GM06990 (cell line): ENCODE measurements at regions not wholly inside any gene's neighbourhood (a gene's known extent, or its start where the extent isn't known, plus 50 kb on each side); places are given as distances from the start of the nearest gene placed in this dataset.

ENCODE experiments used
- DNase-seq: peaks from one replicate; pipeline ENCODE4 v3.0.0-alpha.2; 2011; ENCODE audit not compliant: insufficient read length; ENCODE audit errors: extremely low read depth
- H3K27me3 ChIP-seq: replicated peaks from 2 replicates; pipeline ENCODE4 v1.6.0; 2011; ENCODE audit warnings: low read length; ENCODE audit not compliant: control insufficient read depth, insufficient read depth
- H3K36me3 ChIP-seq: 2 replicates; pipeline ENCODE4 v1.5.1; 2011; ENCODE audit warnings: low read length; ENCODE audit not compliant: control insufficient read depth, insufficient read depth
- H3K4me3 ChIP-seq: replicated peaks from 2 replicates; pipeline ENCODE4 v1.5.1; 2011; ENCODE audit warnings: low read depth, mild to moderate bottlenecking, control low read depth, low read length
- CTCF ChIP-seq: IDR thresholded peaks from 2 replicates; pipeline ENCODE4 v1.5.1; 2011; ENCODE audit warnings: low read length, control low read depth, mild to moderate bottlenecking, inconsistent platforms; ENCODE audit not compliant: insufficient read depth, poor library complexity, severe bottlenecking

- TF ChIP-seq CTCF: no peak
- Histone ChIP-seq H3K4me3 (no peak overlapping the region), H3K27me3 (no peaks in the 10 kb centered on the region), H3K36me3 (no peaks in the 10 kb centered on the region)
- DNase-seq: no peak
Measured at GRCh38 chr5:110257971-110258370, 468.5 kb downstream of the TMEM232 start.

- TF ChIP-seq CTCF: no peak
- Histone ChIP-seq H3K4me3 (no peak overlapping the region), H3K36me3 (no peaks in the 10 kb centered on the region), H3K27me3 (no peaks in the 10 kb centered on the region)
- DNase-seq: no peak
Measured at GRCh38 chr5:110258460-110259216, 467.8 kb downstream of the TMEM232 start.

GRCh38 chr5:110262749-110263148 is 463.7 kb downstream of the TMEM232 start:
- Histone ChIP-seq H3K36me3 (no peaks in the 10 kb centered on the region), H3K27me3 (no peaks in the 10 kb centered on the region), H3K4me3 (no peak overlapping the region)
- TF ChIP-seq CTCF: no peak
- no peak for DNase-seq

- no peak for TF ChIP-seq CTCF
- Histone ChIP-seq H3K4me3 (no peak overlapping the region), H3K27me3 (no peaks in the 10 kb centered on the region), H3K36me3 (no peaks in the 10 kb centered on the region)
- no peak for DNase-seq
Measured at GRCh38 chr5:110264661-110265060, 461.8 kb downstream of the TMEM232 start.

- H3K27me3 ChIP-seq: no peaks in the 10 kb centered on the region
- H3K36me3 ChIP-seq: no peaks in the 10 kb centered on the region
- TF ChIP-seq CTCF: no peak
- DNase-seq: no peak
- H3K4me3 ChIP-seq: no peak overlapping the region
Measured at GRCh38 chr5:110265162-110265561, 461.3 kb downstream of the TMEM232 start.

GRCh38 chr5:110267714-110268113 is 458.8 kb downstream of the TMEM232 start:
- Histone ChIP-seq H3K36me3 (no peaks in the 10 kb centered on the region), H3K4me3 (no peak overlapping the region), H3K27me3 (no peaks in the 10 kb centered on the region)
- TF ChIP-seq CTCF: no peak
- no peak for DNase-seq
